NB4 (cell line): ENCODE measurements at regions not wholly inside any gene's neighbourhood (a gene's known extent, or its start where the extent isn't known, plus 50 kb on each side); places are given as distances from the start of the nearest gene placed in this dataset.

Source experiments
- DNase-seq: peaks from one replicate; pipeline ENCODE4 v3.0.0; 2010; ENCODE audit warnings: low read depth
- H3K4me3 ChIP-seq: one replicate; pipeline ENCODE4 v1.5.1; 2011; ENCODE audit warnings: mild to moderate bottlenecking, low read depth, low read length, moderate library complexity
- MAX ChIP-seq: IDR thresholded peaks from 2 replicates; pipeline ENCODE4 v1.6.1; 2011; ENCODE audit warnings: low read depth, low read length
- MYC ChIP-seq: IDR thresholded peaks from 2 replicates; pipeline ENCODE4 v1.6.1; 2011; ENCODE audit warnings: low read depth, low read length
- POLR2A ChIP-seq: IDR thresholded peaks from 2 replicates; pipeline ENCODE4 v1.6.1; 2011; ENCODE audit warnings: mild to moderate bottlenecking; ENCODE audit not compliant: insufficient read length; ENCODE audit errors: extremely low read depth
- TF ChIP-seq, protein P1 (sequence below): IDR thresholded peaks from one replicate; pipeline ENCODE4 v1.5.1; 2012; ENCODE audit warnings: low read depth, low read length

GRCh38 chr13:90027409-90027808, 1320.1 kb upstream of the MIR17HG start:
- DNase-seq = no peak
- H3K4me3 ChIP-seq = no peak overlapping the region
- TF ChIP-seq MYC (no peak), MAX (no peak)
- TF ChIP-seq, protein P1, sequence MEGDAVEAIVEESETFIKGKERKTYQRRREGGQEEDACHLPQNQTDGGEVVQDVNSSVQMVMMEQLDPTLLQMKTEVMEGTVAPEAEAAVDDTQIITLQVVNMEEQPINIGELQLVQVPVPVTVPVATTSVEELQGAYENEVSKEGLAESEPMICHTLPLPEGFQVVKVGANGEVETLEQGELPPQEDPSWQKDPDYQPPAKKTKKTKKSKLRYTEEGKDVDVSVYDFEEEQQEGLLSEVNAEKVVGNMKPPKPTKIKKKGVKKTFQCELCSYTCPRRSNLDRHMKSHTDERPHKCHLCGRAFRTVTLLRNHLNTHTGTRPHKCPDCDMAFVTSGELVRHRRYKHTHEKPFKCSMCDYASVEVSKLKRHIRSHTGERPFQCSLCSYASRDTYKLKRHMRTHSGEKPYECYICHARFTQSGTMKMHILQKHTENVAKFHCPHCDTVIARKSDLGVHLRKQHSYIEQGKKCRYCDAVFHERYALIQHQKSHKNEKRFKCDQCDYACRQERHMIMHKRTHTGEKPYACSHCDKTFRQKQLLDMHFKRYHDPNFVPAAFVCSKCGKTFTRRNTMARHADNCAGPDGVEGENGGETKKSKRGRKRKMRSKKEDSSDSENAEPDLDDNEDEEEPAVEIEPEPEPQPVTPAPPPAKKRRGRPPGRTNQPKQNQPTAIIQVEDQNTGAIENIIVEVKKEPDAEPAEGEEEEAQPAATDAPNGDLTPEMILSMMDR = no peak

DNA sequence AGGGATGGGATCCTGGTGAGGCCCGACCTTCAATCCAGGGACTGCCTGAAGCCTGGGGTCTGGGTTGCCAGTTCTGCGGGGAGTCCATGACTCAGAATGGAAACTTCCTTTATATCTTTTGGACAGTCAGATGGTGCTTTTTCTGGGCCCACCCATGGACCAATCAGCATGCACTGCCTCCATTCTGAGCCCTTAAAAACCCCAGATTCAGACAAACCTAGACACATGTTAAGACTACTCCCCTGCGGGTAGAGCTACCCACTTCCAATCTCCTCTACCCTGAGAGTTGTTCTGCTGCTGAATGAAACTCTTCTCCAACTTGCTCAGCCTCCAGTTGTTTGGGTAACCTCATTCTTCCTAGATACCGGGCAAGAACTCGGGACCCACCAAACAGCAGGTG, 1315.2 kb upstream of the MIR17HG start:
- no peak for DNase-seq
- H3K4me3 ChIP-seq = no peak overlapping the region
- TF ChIP-seq, protein P1 = no peak
- TF ChIP-seq MAX (no peak), POLR2A (no peak), MYC (no peak)

DNA sequence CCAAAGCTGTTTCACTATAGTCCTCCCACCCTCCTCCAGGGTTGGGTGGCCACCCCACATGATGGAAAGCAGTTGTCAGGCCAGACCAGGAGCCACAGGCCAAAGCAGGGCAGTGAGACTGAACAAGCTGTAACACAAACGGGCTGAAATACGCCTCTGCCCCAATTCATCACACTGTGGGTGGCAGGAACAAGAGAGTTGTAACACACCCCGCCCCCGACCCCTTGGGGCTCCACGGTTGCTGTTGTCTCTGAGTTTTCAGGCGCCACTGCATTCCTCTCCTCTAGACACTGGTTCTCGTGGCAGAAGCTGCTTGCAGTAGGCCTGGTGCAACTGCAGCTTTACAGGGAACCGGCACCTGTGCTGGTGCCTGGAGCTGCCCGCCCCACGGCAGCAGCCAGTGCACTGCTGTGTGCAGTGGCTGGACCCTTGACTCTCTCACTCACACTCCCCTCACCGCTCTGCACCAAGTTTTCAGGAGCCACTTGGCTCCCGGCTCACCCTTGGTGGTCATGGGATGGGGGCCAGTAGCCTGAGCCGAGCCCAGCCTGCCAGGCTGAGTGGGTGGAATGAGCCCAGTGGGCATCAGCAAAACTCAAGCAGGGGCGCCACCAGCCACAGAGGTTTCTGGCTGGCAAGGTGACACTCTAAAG, 1314.5 kb upstream of the MIR17HG start:
- no peak overlapping the region for H3K4me3 ChIP-seq
- no peak for DNase-seq
- TF ChIP-seq MYC (no peak), MAX (no peak), POLR2A (no peak)
- TF ChIP-seq, protein P1 = no peak

GRCh38 chr13:90039516-90039915, 1308.0 kb upstream of the MIR17HG start:
- no peak overlapping the region for H3K4me3 ChIP-seq
- DNase-seq = no peak
- TF ChIP-seq, protein P1 = no peak
- TF ChIP-seq MYC (no peak), MAX (no peak), POLR2A (no peak)

GRCh38 chr13:90047600-90047999, 1299.9 kb upstream of the MIR17HG start:
- no peak overlapping the region for H3K4me3 ChIP-seq
- TF ChIP-seq, protein P1 = no peak
- no peak for TF ChIP-seq MAX
- no peak for TF ChIP-seq MYC
- no peak for TF ChIP-seq POLR2A
- DNase-seq = no peak
